ENCODE measurements at regions not wholly inside any gene's neighbourhood (a gene's known extent, or its start where the extent isn't known, plus 50 kb on each side); places are given as distances from the start of the nearest gene placed in this dataset.

DNA sequence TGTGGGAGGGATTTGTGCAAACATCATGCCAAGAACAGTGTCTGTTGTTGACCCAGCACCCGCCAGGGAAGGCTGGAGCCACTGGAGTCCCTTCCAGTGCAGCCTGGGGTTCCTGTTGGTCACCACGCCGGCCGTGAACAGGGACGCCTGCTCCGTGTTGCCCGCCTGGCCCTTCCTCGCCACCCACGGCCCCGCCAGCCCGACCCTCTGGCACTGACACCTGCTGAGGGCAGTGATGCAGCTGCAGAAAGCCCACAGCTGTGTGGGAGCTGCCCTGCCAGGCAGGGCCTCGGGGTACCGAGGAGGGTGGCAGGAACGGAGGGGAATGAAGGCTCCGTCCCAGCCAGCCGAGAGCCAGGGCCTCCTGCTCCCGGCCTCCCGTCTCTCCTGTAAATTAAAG, 75.5 kb upstream of the SLCO4A1 start:
- ChIA-PET CTCF (no interaction called here), POLR2A (ENCODE audit: unreplicated experiment) (no interaction called here)
- Histone ChIP-seq H3K14ac (replicated peaks; ENCODE audit: low read depth, low read length) (no peak overlapping the region), H4K8ac (ENCODE audit: low read depth in 2 of 2, low read length in 2 of 2) (no peak overlapping the region), H2BK5ac (ENCODE audit: low read depth, low read length, poor library complexity, severe bottlenecking) (no peak overlapping the region), H3K4ac (ENCODE audit: low read depth, low read length) (no peak overlapping the region), H3K23ac (ENCODE audit: low read depth, low read length) (no peak overlapping the region), H3K27me3 (ENCODE audit: control insufficient read depth, insufficient read depth, low read length) (peaks cover 36% of the 10 kb centered on the region; the same call in 1 of the 2 replicates), H3K56ac (ENCODE audit: extremely low read depth, insufficient read depth, low read length) (no peak overlapping the region), H3K18ac (ENCODE audit: low read depth, low read length) (no peak overlapping the region), H2AK9ac (replicated peaks; ENCODE audit: low read depth, low read length, poor library complexity) (no peak overlapping the region), H2AFZ (replicated peaks; ENCODE audit: low read length, poor library complexity) (no peak overlapping the region), H3K79me1 (ENCODE audit: low read depth in 1 of 2, low read length in 2 of 2) (no peaks in the 10 kb centered on the region), H3K9me3 (ENCODE audit: control insufficient read depth, insufficient read depth, low read length) (no peaks in the 10 kb centered on the region), H4K20me1 (ENCODE audit: insufficient read depth, low read length) (0 out of 2 replicates have a peak, but pooled peaks cover 6% of the 10 kb centered on the region), H2BK15ac (ENCODE audit: low read depth, low read length) (no peak overlapping the region), H3K9me1 (ENCODE audit: insufficient read depth, low read length) (no peaks in the 10 kb centered on the region), H3K27ac (ENCODE audit: insufficient read depth, low read length) (no peak overlapping the region), H3K4me1 (ENCODE audit: control insufficient read depth, insufficient read depth, low read length) (no peaks in the 10 kb centered on the region), H2AK5ac (ENCODE audit: low read depth, low read length) (no peak overlapping the region), H2BK20ac (ENCODE audit: low read depth, low read length) (no peak overlapping the region), H3K4me2 (ENCODE audit: low read depth, low read length) (no peak overlapping the region), H4K5ac (ENCODE audit: low read depth, low read length) (no peak overlapping the region), H2BK120ac (ENCODE audit: low read depth, low read length) (no peak overlapping the region), H3K36me3 (ENCODE audit: control insufficient read depth, insufficient read depth, low read length) (no peaks in the 10 kb centered on the region), H4K91ac (ENCODE audit: insufficient read depth, low read depth, low read length) (no peak overlapping the region), H3K9ac (ENCODE audit: low read depth, low read length) (no peak overlapping the region), H3K4me3 (ENCODE audit: insufficient read depth, low read depth, low read length) (no peak overlapping the region)
- WGBS, 2 experiments (ENCODE audit: extremely low coverage in 2 of 2, insufficient read length in 1 of 2): 71% methylated on average over 10 of the region's 18 CpGs; no CpG with 5 or more reads in 1 of the 2 experiments
- no peak for DNase-seq
- in situ Hi-C loops (cut with MboI; ENCODE audit: low sequenced_read_pairs): no loop called here
- no peak for TF ChIP-seq MAZ (IDR thresholded peaks at IDR 0.05; ENCODE audit: borderline replicate concordance, low read depth, low read length)
- TF ChIP-seq CHD1 (IDR thresholded peaks at IDR 0.05; ENCODE audit: low read depth, low read length): no peak
- TF ChIP-seq FOS (IDR thresholded peaks at IDR 0.05; ENCODE audit: low read depth, low read length): no peak
- TF ChIP-seq SMC3 (IDR thresholded peaks at IDR 0.05; ENCODE audit: low read depth, low read length): no peak
- TF ChIP-seq RCOR1 (IDR thresholded peaks at IDR 0.05; ENCODE audit: insufficient replicate concordance, low read length): no peak
- TF ChIP-seq, protein P1, sequence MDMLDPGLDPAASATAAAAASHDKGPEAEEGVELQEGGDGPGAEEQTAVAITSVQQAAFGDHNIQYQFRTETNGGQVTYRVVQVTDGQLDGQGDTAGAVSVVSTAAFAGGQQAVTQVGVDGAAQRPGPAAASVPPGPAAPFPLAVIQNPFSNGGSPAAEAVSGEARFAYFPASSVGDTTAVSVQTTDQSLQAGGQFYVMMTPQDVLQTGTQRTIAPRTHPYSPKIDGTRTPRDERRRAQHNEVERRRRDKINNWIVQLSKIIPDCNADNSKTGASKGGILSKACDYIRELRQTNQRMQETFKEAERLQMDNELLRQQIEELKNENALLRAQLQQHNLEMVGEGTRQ (IDR thresholded peaks at IDR 0.05; ENCODE audit: low read depth, low read length): no peak
- TF ChIP-seq NFE2L2 (IDR thresholded peaks at IDR 0.05; ENCODE audit: low read depth, low read length): no peak
- TF ChIP-seq POLR2A (IDR thresholded peaks at IDR 0.05; ENCODE audit: low read depth, low read length): no peak
- TF ChIP-seq BHLHE40 (IDR thresholded peaks at IDR 0.05; ENCODE audit: low read depth, low read length): no peak
- TF ChIP-seq, protein P2, sequence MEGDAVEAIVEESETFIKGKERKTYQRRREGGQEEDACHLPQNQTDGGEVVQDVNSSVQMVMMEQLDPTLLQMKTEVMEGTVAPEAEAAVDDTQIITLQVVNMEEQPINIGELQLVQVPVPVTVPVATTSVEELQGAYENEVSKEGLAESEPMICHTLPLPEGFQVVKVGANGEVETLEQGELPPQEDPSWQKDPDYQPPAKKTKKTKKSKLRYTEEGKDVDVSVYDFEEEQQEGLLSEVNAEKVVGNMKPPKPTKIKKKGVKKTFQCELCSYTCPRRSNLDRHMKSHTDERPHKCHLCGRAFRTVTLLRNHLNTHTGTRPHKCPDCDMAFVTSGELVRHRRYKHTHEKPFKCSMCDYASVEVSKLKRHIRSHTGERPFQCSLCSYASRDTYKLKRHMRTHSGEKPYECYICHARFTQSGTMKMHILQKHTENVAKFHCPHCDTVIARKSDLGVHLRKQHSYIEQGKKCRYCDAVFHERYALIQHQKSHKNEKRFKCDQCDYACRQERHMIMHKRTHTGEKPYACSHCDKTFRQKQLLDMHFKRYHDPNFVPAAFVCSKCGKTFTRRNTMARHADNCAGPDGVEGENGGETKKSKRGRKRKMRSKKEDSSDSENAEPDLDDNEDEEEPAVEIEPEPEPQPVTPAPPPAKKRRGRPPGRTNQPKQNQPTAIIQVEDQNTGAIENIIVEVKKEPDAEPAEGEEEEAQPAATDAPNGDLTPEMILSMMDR (conservative IDR thresholded peaks at IDR 0.05; ENCODE audit: low read depth, low read length): no peak
- no peak for TF ChIP-seq RFX5 (IDR thresholded peaks at IDR 0.05; ENCODE audit: low read depth, low read length)
- BruUV-seq (replicated peaks): no TSS peak
- intact Hi-C loops (cut with micrococcal nuclease): no loop called here
- ATAC-seq (ENCODE audit: low read depth): no peak
- dilution Hi-C loops (cut with HindIII; ENCODE audit: low sequenced_read_pairs, unreplicated experiment): no loop called here

All from IMR-90 (cell line).